Fibroblast of the aortic adventitia (primary cell): ENCODE measurements at regions not wholly inside any gene's neighbourhood (a gene's known extent, or its start where the extent isn't known, plus 50 kb on each side); places are given as distances from the start of the nearest gene placed in this dataset.

Experiments
- DNase-seq: peaks from one replicate; pipeline ENCODE4 v3.0.0-alpha.2; 2010; ENCODE audit warnings: low read depth
- H3K4me3 ChIP-seq: 2 replicates; pipeline ENCODE4 v1.5.1; 2011; ENCODE audit warnings: low read depth, mild to moderate bottlenecking, control low read depth, low read length, moderate library complexity
- CTCF ChIP-seq: IDR thresholded peaks from 2 replicates; pipeline ENCODE4 v1.5.1; 2011; ENCODE audit warnings: mild to moderate bottlenecking, low read length, control low read depth, inconsistent platforms; ENCODE audit not compliant: insufficient read depth

- TF ChIP-seq CTCF = no peak
Observed at GRCh38 chr10:111161109-111161874, 84.5 kb downstream of the ADRA2A start.

GRCh38 chr10:111171183-111171582, 94.4 kb downstream of the ADRA2A start:
- TF ChIP-seq CTCF = no peak
- DNase-seq = no peak
- no peak overlapping the region for H3K4me3 ChIP-seq

More at GRCh38 chr10:111161109-111161874, 84.5 kb downstream of the ADRA2A start:
- no peak for DNase-seq
- H3K4me3 ChIP-seq = no peak overlapping the region

- no peak for DNase-seq
- TF ChIP-seq CTCF = no peak
- H3K4me3 ChIP-seq = no peak overlapping the region
Observed at GRCh38 chr10:111175787-111176186, 99.0 kb downstream of the ADRA2A start.

- H3K4me3 ChIP-seq = no peak overlapping the region
- TF ChIP-seq CTCF = no peak
- DNase-seq = no peak
Observed at GRCh38 chr10:111177379-111177778, 100.5 kb downstream of the ADRA2A start.

- DNase-seq = no peak
- H3K4me3 ChIP-seq = no peak overlapping the region
- no peak for TF ChIP-seq CTCF
Observed at GRCh38 chr10:111179514-111179913, 102.7 kb downstream of the ADRA2A start.

GRCh38 chr10:111186358-111186757, 109.5 kb downstream of the ADRA2A start:
- no peak for TF ChIP-seq CTCF
- DNase-seq = no peak
- no peak overlapping the region for H3K4me3 ChIP-seq

GRCh38 chr10:111187096-111187495, 110.3 kb downstream of the ADRA2A start:
- TF ChIP-seq CTCF = no peak
- no peak overlapping the region for H3K4me3 ChIP-seq
- DNase-seq = no peak
